H1 (cell line): ENCODE measurements at regions not wholly inside any gene's neighbourhood (a gene's known extent, or its start where the extent isn't known, plus 50 kb on each side); places are given as distances from the start of the nearest gene placed in this dataset.

ENCODE experiments used
- CTCF ChIA-PET: fragments of 300-600 bp; sonication (Branson Sonifier 250); formaldehyde crosslinking; loops from one replicate; lab custom pipeline; 2021; ENCODE audit not compliant: partially characterized antibody; lab: Charles Lee
- POLR2A ChIA-PET: fragments of 300-600 bp; sonication (Branson Sonifier 250); formaldehyde crosslinking; loops from one replicate; lab custom pipeline; 2021; ENCODE audit warnings: inconsistent platforms; ENCODE audit not compliant: partially characterized antibody; lab: Charles Lee
- DNase-seq, 2 experiments: peaks; one replicate each; pipeline versions ENCODE4 v3.0.0 to v3.0.0-alpha.2; 2010 to 2022; ENCODE audit warnings: low spot score in 2 of 2, low read depth in 1 of 2, mixed read lengths in 1 of 2
- FAIRE-seq: peaks from 2 replicates; lab custom pipeline; 2011; peaks lifted over from hg19 to GRCh38; lab: Jason Lieb, UNC
- H2AFZ ChIP-seq: 2 replicates; pipeline ENCODE4 v1.8.1; 2012; ENCODE audit warnings: low read length, inconsistent platforms
- H2AK5ac ChIP-seq: 2 replicates; pipeline ENCODE4 v1.6.1; 2013; ENCODE audit warnings: low read depth, low read length
- H2BK120ac ChIP-seq: replicated peaks from 2 replicates; pipeline ENCODE3; 2013; ENCODE audit warnings: low read depth, low read length, inconsistent platforms
- H2BK12ac ChIP-seq: 2 replicates; pipeline ENCODE4 v1.6.1; 2013; ENCODE audit warnings: low read depth, low read length
- H2BK15ac ChIP-seq: 2 replicates; pipeline ENCODE4 v1.6.1; 2013; ENCODE audit warnings: low read length
- H2BK20ac ChIP-seq: 2 replicates; pipeline ENCODE4 v1.6.1; 2013; ENCODE audit warnings: low read length
- H2BK5ac ChIP-seq: 2 replicates; pipeline ENCODE4 v1.6.1; 2013; ENCODE audit warnings: low read depth, low read length
- H3K14ac ChIP-seq: 2 replicates; pipeline ENCODE4 v1.6.1; 2013; ENCODE audit warnings: inconsistent platforms; ENCODE audit not compliant: insufficient read length
- H3K18ac ChIP-seq: 2 replicates; pipeline ENCODE4 v1.6.1; 2013; ENCODE audit warnings: low read length; ENCODE audit errors: extremely low read depth
- H3K23ac ChIP-seq: 2 replicates; pipeline ENCODE4 v1.6.1; 2013; ENCODE audit warnings: inconsistent platforms; ENCODE audit not compliant: insufficient read length
- H3K23me2 ChIP-seq: 2 replicates; pipeline ENCODE4 v1.6.1; 2013; ENCODE audit warnings: low read depth, low read length
- H3K27ac ChIP-seq: 2 replicates; pipeline ENCODE4 v1.6.1; 2011; ENCODE audit warnings: low read depth, low read length, inconsistent platforms
- H3K27me3 ChIP-seq, 4 experiments: replicated peaks in 1 of 4; 1 replicate in 1 of 4; 2 replicates in 3 of 4; pipeline versions ENCODE4 v1.6.1 to v1.8.1; 2011 to 2013; ENCODE audit warnings: low read length in 3 of 4, mild to moderate bottlenecking in 3 of 4, inconsistent platforms in 2 of 4, mixed read lengths in 2 of 4, moderate library complexity in 1 of 4; ENCODE audit not compliant: control insufficient read depth in 3 of 4, insufficient read depth in 3 of 4; ENCODE audit errors: extremely low read depth in 1 of 4
- H3K36me3 ChIP-seq, 4 experiments: 2 replicates each; pipeline versions ENCODE4 v1.6.1 to v1.8.1; 2011 to 2013; ENCODE audit warnings: mild to moderate bottlenecking in 4 of 4, low read length in 3 of 4, moderate library complexity in 2 of 4, control low read depth in 1 of 4, inconsistent platforms in 1 of 4; ENCODE audit not compliant: insufficient read depth in 4 of 4, control insufficient read depth in 2 of 4
- H3K4ac ChIP-seq: replicated peaks from 2 replicates; pipeline ENCODE3; 2013; ENCODE audit warnings: low read length, low read depth, mixed read lengths, inconsistent platforms; ENCODE audit not compliant: insufficient read length
- H3K4me1 ChIP-seq, 4 experiments: replicated peaks in 1 of 4; 1 replicate in 1 of 4; 2 replicates in 3 of 4; pipeline versions ENCODE4 v1.6.1 to v1.8.1; 2011 to 2013; ENCODE audit warnings: low read length in 3 of 4, inconsistent platforms in 2 of 4, mixed read lengths in 1 of 4; ENCODE audit not compliant: insufficient read depth in 4 of 4, control insufficient read depth in 3 of 4
- H3K4me2 ChIP-seq, 2 experiments: 2 replicates each; pipeline versions ENCODE4 v1.6.1 to v1.8.1; 2011 to 2013; ENCODE audit warnings: low read depth in 2 of 2, low read length in 2 of 2, control low read depth in 1 of 2, inconsistent platforms in 1 of 2, mild to moderate bottlenecking in 1 of 2; ENCODE audit not compliant: insufficient read depth in 1 of 2
- H3K4me3 ChIP-seq, 4 experiments: fragments of 200-600, 300-600 bp in 1 of 4; sonication (generic), shearing (Covaris generic), sonication (Bioruptor Twin) in 1 of 4; 2 replicates each; pipeline versions ENCODE4 v1.5.1 to v1.8.1; 2011 to 2016; ENCODE audit warnings: low read length in 4 of 4, low read depth in 3 of 4, control low read depth in 2 of 4, inconsistent platforms in 2 of 4, mild to moderate bottlenecking in 2 of 4, mixed read lengths in 1 of 4, moderate library complexity in 1 of 4; ENCODE audit not compliant: insufficient read depth in 2 of 4; ENCODE audit errors: extremely low read depth in 1 of 4
- H3K56ac ChIP-seq: replicated peaks from 2 replicates; pipeline ENCODE3; 2013; ENCODE audit warnings: low read depth, mild to moderate bottlenecking, mixed read lengths, low read length, inconsistent platforms; ENCODE audit not compliant: insufficient read length
- H3K79me1 ChIP-seq: 2 replicates; pipeline ENCODE4 v1.6.1; 2013; ENCODE audit warnings: low read depth, low read length, control low read depth
- H3K79me2 ChIP-seq, 2 experiments: 2 replicates each; pipeline versions ENCODE4 v1.6.1 to v1.8.1; 2012 to 2013; ENCODE audit warnings: low read length in 2 of 2, mild to moderate bottlenecking in 2 of 2, inconsistent platforms in 1 of 2; ENCODE audit not compliant: insufficient read depth in 2 of 2, control insufficient read depth in 1 of 2
- H3K9ac ChIP-seq, 4 experiments: replicated peaks in 1 of 4; 1 replicate in 1 of 4; 2 replicates in 3 of 4; pipeline versions ENCODE4 v1.6.1 to v1.8.1; 2011 to 2013; ENCODE audit warnings: low read depth in 3 of 4, low read length in 3 of 4, control low read depth in 2 of 4, mild to moderate bottlenecking in 2 of 4, moderate library complexity in 2 of 4, inconsistent platforms in 1 of 4; ENCODE audit errors: extremely low read depth in 1 of 4
- H3K9me3 ChIP-seq, 2 experiments: 2 replicates each; pipeline versions ENCODE4 v1.6.1 to v1.8.1; 2012 to 2013; ENCODE audit warnings: mild to moderate bottlenecking in 2 of 2, moderate library complexity in 2 of 2, control low read depth in 1 of 2, inconsistent platforms in 1 of 2, low read depth in 1 of 2, low read length in 1 of 2, mixed read lengths in 1 of 2; ENCODE audit not compliant: insufficient read depth in 2 of 2
- H4K20me1 ChIP-seq, 2 experiments: replicated peaks in 1 of 2; 2 replicates each; pipeline versions ENCODE3 to v1.8.1; 2011 to 2013; ENCODE audit warnings: inconsistent platforms in 2 of 2, low read length in 2 of 2, mild to moderate bottlenecking in 1 of 2; ENCODE audit not compliant: insufficient read depth in 2 of 2, control insufficient read depth in 1 of 2
- H4K5ac ChIP-seq: 2 replicates; pipeline ENCODE4 v1.6.1; 2013; ENCODE audit warnings: low read length, low read depth, mixed read lengths, inconsistent platforms; ENCODE audit not compliant: insufficient read length
- H4K8ac ChIP-seq: 2 replicates; pipeline ENCODE4 v1.8.0; 2013; ENCODE audit warnings: mild to moderate bottlenecking, moderate library complexity, low read length, inconsistent platforms; ENCODE audit not compliant: insufficient read depth; ENCODE audit errors: extremely low read depth
- H4K91ac ChIP-seq: replicated peaks from 2 replicates; pipeline ENCODE3; 2013; ENCODE audit warnings: low read length, mixed read lengths, inconsistent platforms; ENCODE audit not compliant: insufficient read length
- BCL11A ChIP-seq, 2 experiments: IDR thresholded peaks; one replicate each; pipeline ENCODE4 v1.6.1; 2011; ENCODE audit warnings: low read depth in 2 of 2, low read length in 2 of 2, mild to moderate bottlenecking in 2 of 2
- BRCA1 ChIP-seq: IDR thresholded peaks from 2 replicates; pipeline ENCODE4 v1.6.1; 2012; ENCODE audit warnings: low read depth, low read length, improper control_type of control experiment
- EZH2 ChIP-seq: fragments of 200-600 bp; sonication (generic); IDR thresholded peaks from 2 replicates; pipeline ENCODE4 v1.7.1; 2012; ENCODE audit warnings: low read depth, mild to moderate bottlenecking, moderate library complexity, low read length, inconsistent platforms; ENCODE audit not compliant: severe bottlenecking
- KDM1A ChIP-seq: fragments of 200-600, 300-600 bp; sonication (generic); IDR thresholded peaks from 2 replicates; pipeline ENCODE4 v1.7.1; 2016; ENCODE audit warnings: mild to moderate bottlenecking, low read length, borderline replicate concordance
- NRF1 ChIP-seq: IDR thresholded peaks from 2 replicates; pipeline ENCODE4 v1.6.1; 2011; ENCODE audit warnings: mild to moderate bottlenecking, low read depth, low read length, improper control_type of control experiment
- PHF8 ChIP-seq: fragments of 200-600 bp; sonication (generic); conservative IDR thresholded peaks from 2 replicates; pipeline ENCODE4 v1.7.1; 2012; ENCODE audit warnings: low read depth, mild to moderate bottlenecking, inconsistent platforms, low read length, moderate library complexity
- POU5F1 ChIP-seq: IDR thresholded peaks from 2 replicates; pipeline ENCODE4 v1.6.1; 2011; ENCODE audit warnings: low read depth, mild to moderate bottlenecking, low read length, moderate library complexity
- SP4 ChIP-seq: IDR thresholded peaks from 2 replicates; pipeline ENCODE4 v1.6.1; 2012; ENCODE audit warnings: low read length, inconsistent platforms
- TBP ChIP-seq: IDR thresholded peaks from 2 replicates; pipeline ENCODE4 v1.6.1; 2011; ENCODE audit warnings: low read depth, low read length, improper control_type of control experiment
- WGBS, 2 experiments: shearing (Covaris generic) in 1 of 2; methylation state at CpG; one replicate each; pipeline versions ENCODE4 v1.1.6 to v1.1.7; 2013 to 2015; ENCODE audit warnings: low lambda C conversion rate in 2 of 2, mixed read lengths in 2 of 2, inconsistent platforms in 1 of 2, low coverage in 1 of 2, missing lambda C conversion rate in 1 of 2; ENCODE audit not compliant: insufficient replicate concordance in 2 of 2, insufficient coverage in 1 of 2, insufficient read length in 1 of 2; ENCODE audit errors: extremely low coverage in 1 of 2, missing lambda C conversion rate in 1 of 2; 5-methylcytosine and 5-hydroxymethylcytosine counted together

GRCh38 chr15:35774653-35775052, 228.7 kb upstream of the DPH6 start:
- Histone ChIP-seq H3K36me3 (no peaks in the 10 kb centered on the region), H2AFZ (no peak overlapping the region), H3K27ac (no peak overlapping the region), H3K23ac (no peak overlapping the region), H3K27me3 (no peaks in the 10 kb centered on the region), H3K4me3 (no peak overlapping the region), H3K9ac (no peak overlapping the region), H4K20me1 (no peaks in the 10 kb centered on the region), H4K5ac (no peak overlapping the region), H3K4me2 (no peak overlapping the region), H3K79me1 (no peaks in the 10 kb centered on the region), H2BK12ac (no peak overlapping the region), H4K8ac (no peak overlapping the region), H3K23me2 (no peaks in the 10 kb centered on the region), H3K4ac (no peak overlapping the region), H3K9me3 (no peaks in the 10 kb centered on the region), H3K56ac (no peak overlapping the region), H2BK120ac (no peak overlapping the region), H4K91ac (no peak overlapping the region), H3K79me2 (no peaks in the 10 kb centered on the region), H2BK5ac (no peak overlapping the region), H3K18ac (no peak overlapping the region), H3K14ac (no peak overlapping the region), H2BK20ac (no peak overlapping the region), H3K4me1 (no peaks in the 10 kb centered on the region), H2AK5ac (no peak overlapping the region), H2BK15ac (no peak overlapping the region)
- no peak for TF ChIP-seq PHF8
- no peak for TF ChIP-seq BCL11A (IDR thresholded peaks at IDR 0.05; ENCODE audit: low read depth in 2 of 2, low read length in 2 of 2)
- no peak for TF ChIP-seq POU5F1
- no peak for TF ChIP-seq TBP
- no peak for TF ChIP-seq EZH2
- TF ChIP-seq KDM1A = no peak
- TF ChIP-seq BRCA1 = no peak
- no peak for TF ChIP-seq SP4
- TF ChIP-seq NRF1 = no peak
- WGBS, 2 experiments = 94% methylated on average over 8 of the region's 8 CpGs; no CpG with 5 or more reads in 1 of the 2 experiments
- ChIA-PET POLR2A (no interaction called here), CTCF (interaction anchor here (1.4 kb wide), 1 partner anchor 23 kb away, joined by 7 read pairs; no protein-coding TSS in a partner anchor)
- DNase-seq (no peak), FAIRE-seq (no peak)
